Epithelial cell of prostate (primary cell): ENCODE measurements at regions not wholly inside any gene's neighbourhood (a gene's known extent, or its start where the extent isn't known, plus 50 kb on each side); places are given as distances from the start of the nearest gene placed in this dataset.

Experiments used
- DNase-seq: peaks from one replicate; pipeline ENCODE4 v3.0.0-alpha.2; 2011; ENCODE audit warnings: low read depth, low spot score
- H3K27ac ChIP-seq: fragments of 450-650 bp; 2 replicates; pipeline ENCODE4 v1.5.1; 2017; ENCODE audit warnings: mild to moderate bottlenecking

DNA sequence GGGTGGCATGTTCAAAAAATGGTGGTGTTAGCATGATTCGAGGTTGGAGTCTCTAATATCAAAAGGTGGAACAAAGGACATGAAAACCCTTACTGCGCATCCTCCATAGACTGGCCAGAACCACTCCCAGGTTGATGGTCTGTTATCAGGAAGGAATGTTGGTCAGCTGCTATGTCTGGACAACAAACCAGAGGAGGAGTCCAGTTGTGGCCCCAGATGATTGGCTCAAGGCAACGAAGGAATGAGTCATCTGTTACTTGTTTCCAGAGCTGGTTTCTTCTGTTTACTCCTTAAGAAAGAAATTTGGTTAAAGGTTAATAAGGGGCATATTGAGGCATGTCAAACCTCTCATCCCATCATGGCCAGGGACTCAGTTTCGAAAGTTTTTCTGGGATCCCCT lies 56.8 kb upstream of the GRIA4 start:
- DNase-seq, result no peak
- H3K27ac ChIP-seq, result no peak overlapping the region

DNA sequence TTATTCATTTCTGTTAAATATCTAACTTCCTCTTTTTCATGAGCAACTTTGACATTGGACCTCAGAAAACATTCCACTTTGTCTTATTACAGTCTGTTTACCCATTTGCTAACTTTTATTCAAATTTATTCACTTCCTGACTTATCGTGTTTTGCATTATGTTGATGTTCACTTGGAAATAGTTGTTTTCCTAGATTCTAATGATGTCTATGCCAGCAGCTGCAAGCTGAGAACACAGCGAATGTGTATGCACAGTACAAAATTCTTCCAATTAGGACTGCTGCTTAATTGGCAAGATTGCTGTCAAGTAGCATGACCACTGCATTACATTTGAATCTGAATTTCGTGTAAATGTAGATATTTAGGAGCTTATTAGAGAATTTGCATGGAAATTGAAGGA lies 61.5 kb upstream of the GRIA4 start:
- no peak overlapping the region for H3K27ac ChIP-seq
- no peak for DNase-seq

DNA sequence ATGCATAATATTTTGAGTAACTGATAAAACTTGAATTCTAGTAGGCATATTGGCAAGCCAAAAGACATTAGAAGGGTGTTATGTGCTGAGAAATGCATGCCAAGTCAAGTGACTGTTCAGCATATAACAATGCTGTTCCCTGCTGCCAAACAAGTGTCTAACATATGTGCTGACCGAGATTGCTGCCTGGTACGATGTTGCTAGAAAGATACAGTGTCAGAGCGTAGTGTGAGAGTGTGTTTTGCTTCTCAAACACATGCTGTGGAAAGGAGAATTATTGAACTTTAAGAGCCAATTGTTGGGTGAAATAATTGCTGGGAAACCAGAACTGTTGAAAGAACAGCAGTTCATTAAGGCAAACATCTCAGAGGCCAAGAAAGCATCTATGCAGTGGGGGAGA lies 71.3 kb upstream of the GRIA4 start:
- no peak overlapping the region for H3K27ac ChIP-seq
- no peak for DNase-seq

DNA sequence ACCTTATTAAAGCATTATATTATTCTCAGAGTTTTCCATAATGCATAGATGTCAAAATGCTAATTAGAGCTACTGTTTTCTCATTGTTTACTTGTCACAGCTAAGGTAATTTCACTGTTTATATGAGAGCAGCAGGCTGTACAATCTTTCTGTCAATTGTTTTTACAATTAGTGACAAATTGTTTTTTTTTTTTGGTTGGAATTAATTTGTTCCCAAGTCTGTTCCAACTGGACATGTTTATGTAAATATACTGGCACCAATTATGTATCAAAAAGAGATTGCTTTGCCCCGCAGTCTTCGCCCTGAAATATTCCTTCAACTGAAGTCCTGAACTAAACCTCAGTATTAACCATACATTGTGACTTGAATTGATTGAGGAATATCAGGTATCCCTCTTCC lies 72.3 kb upstream of the GRIA4 start:
- no peak for DNase-seq
- no peak overlapping the region for H3K27ac ChIP-seq

DNA sequence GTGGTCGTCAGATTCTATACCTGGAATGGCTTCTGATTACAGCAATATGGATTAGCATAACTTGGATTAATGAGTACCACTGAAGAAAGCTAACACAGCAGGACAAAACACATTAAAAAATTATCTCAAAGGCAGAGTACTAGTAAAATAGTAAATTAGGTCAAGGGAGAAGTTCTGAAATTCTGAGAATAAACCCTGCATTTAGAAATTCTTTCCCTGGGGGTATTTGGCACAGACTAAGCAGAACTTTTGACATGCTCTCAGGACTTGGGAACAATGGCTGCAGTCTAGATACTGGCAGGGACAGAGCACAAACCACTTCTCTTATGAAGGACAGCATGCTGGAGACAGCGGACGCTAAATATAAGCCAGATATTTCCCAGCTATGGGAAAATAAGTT lies 85.6 kb upstream of the GRIA4 start:
- no peak overlapping the region for H3K27ac ChIP-seq
- DNase-seq, result no peak

DNA sequence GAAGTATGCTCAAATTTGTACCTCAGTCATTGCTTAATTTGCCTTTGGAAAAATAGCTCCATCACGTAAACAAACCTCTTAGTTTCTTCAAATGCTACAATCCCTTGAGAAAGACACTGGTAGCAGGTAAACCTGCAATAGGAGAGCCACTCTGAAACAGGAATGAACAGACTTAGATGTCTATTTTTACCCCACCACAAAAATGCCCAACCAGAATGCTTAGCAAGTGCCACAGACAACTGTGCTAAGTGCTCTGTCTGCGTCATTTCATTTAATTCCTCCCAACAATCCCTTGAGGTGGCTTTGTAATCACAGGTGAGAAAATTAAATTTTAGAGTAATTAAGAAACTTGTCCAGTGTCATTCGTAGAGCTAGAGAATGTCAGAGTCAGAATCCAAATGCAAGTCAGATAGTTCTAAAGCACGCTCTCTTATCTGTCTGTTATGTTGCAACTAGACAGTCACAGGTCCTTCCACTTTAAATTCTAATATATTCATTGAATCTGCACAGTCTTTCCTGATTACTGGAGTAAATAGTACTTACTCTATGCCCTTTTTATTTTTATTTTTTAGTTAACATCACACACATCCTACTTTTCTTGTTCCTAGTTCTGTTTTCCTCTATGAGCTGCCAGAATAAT lies 89.0 kb upstream of the GRIA4 start:
- DNase-seq, result no peak
- no peak overlapping the region for H3K27ac ChIP-seq

DNA sequence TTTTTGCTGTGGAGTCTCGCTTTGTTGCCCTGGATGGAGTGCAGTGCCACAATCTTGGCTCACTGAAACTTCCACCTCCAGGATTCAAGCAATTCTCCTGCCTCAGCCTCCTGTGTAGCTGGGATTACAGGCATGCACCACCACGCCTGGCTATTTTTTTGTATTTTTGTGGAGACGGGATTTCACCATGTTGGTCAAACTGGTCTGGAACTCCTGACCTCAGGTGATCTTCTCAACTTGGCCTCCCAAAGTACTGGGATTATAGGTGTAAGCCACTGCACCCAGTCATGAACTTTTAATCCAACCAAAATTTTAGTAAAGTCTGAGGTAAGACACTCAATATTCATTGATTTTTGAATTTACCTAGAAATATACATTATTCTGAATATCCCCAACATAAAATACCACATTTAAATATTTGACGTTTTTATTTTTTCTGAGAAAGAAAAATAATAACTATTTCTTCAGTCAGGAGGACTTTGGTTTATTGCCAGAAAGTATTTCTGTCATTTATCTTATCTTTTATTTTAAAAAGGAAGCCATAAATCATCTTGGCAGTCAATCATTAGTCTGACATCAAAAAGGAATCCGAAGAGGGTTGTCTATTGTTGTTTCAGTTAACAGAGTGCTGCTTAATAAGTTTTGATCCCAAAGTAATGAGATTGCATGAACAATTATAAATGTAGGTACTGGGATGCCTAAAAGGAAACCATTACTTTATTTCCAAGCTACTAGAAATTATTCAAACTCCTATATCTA lies 102.2 kb upstream of the GRIA4 start:
- DNase-seq, result no peak

DNA sequence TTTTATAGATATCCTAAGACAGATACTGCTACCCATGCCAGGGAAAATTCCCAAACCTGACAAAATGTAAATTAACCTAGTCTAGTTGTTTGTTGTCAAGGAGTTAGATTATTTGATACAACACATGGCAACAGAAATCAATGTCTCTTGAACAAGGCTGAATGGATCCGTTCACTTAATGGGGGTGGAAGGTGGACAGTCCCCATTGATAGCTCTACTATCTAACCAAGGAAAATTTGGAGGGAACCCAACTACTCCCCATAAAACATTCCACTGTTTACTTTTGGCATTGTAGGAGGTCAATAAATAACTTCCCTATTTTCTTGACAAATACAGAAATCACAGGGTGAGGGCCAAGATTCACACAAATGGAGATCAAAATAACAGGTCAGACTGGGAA lies 117.9 kb upstream of the GRIA4 start:
- DNase-seq, result no peak
- no peak overlapping the region for H3K27ac ChIP-seq

More for the DNA sequence above, 102.2 kb upstream of the GRIA4 start:
- H3K27ac ChIP-seq, result no peak overlapping the region

DNA sequence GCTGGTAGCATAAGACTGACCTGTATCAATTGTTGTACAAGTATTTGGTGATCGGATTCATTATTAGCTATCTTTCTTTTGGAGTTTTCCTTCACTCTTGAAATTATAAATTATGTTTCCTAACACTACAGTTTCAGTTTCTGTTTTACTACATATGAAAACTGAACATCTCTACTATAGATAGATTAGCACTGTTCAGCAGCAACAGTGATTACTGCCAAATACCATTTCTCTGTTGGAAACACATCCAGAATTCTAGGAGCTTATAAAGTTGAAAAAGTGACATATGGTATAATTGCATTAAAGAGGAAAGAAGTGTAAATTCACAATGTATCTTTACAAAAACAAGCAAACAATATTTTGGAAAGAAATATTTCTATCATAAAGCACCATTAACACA lies 118.5 kb upstream of the GRIA4 start:
- H3K27ac ChIP-seq, result no peak overlapping the region
- DNase-seq, result no peak

DNA sequence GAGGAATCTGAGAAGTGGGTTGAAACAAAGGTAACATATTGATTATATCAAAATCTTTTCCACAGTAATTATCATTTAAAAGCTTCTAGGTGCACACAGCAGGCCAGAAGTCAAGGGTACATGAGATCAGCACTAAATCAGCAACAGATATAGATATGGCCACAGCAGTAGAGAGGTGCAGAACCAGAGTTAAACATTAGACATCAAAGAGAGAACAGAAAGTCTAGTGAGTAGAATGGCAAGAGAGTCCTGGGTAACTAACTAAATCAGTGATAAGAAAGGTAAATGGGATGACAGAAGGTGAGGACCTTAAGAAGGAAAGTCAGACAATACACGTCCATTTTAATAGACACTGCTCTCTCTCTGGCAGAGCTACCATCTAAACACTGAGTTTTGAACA lies 119.5 kb upstream of the GRIA4 start:
- H3K27ac ChIP-seq, result no peak overlapping the region
- no peak for DNase-seq

DNA sequence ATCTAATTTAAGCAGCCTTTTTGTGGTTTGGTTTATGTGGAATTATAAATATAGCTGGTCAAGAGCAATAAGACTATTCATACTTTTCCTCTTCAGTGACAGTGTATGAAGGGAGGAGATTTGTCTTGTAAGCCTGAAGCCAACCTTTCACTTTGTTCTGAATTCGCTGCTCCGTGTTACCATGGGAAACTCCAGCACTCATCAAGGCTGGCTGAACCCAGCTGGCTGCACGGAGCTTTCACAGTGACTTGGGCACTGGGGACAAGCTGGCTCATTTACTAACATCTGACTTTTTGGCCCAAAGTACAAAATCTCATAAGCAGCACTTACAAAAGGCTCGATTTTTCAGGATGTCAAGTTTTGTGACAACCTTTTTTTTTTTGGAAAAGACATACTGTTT lies 120.4 kb upstream of the GRIA4 start:
- no peak for DNase-seq
- H3K27ac ChIP-seq, result no peak overlapping the region

DNA sequence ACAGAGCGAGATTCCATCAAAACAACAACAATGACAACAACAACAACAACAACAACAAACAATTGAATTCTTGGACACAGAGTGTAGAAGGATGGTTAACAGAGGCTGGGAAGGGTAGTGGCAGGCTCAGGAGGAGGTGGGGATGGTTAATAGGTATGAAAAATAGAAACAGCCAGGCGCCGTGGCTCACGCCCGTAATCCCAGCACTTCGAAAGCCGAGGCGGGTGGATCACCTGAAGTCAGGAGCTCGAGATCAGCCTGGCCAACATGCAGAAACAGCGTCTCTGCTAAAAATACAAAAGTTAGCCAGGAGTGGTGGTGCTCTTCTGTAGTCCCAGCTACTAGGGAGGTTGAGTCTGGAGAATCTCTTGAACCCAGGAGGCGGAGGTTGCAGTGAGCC lies 122.9 kb upstream of the GRIA4 start:
- no peak for DNase-seq
- H3K27ac ChIP-seq, result no peak overlapping the region

DNA sequence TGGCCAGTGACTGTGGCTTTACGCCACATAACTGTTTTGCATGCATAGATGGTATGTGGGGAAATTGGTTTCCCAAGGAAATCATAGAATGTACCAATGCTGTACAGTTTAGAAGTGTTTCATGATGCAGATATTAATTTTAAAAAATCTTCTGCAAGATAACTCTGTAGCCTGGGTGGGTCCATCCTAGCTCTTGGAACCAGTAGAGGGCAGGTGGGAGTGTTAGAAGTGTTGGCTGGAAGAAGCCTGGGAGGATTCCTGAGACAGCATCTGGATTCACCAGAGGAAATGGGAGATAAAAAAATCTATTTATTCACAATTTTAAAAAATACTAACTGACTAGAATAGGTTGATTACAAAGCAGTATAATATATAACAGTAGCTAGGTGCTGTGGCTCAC lies 139.9 kb upstream of the GRIA4 start:
- no peak for DNase-seq
- H3K27ac ChIP-seq, result no peak overlapping the region

DNA sequence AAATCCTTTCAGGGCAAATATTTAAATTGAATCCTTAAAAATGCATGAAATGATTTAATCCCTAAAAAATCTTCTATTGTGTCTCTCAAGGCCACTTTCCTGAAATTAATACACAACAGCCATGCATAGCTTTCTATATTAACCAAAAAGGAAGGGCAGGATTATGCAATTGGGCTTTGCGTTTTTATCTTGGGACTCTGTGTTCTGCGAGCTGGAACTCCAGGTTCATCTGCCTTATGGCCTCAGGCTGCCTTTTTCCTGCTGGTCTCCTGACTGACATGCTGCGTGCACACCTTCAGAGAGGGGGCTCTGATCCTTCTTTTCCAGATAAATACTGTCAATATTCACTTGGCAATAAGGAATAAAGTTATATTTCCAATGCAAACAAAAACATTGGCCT lies 141.7 kb upstream of the GRIA4 start:
- DNase-seq, result no peak
- no peak overlapping the region for H3K27ac ChIP-seq

DNA sequence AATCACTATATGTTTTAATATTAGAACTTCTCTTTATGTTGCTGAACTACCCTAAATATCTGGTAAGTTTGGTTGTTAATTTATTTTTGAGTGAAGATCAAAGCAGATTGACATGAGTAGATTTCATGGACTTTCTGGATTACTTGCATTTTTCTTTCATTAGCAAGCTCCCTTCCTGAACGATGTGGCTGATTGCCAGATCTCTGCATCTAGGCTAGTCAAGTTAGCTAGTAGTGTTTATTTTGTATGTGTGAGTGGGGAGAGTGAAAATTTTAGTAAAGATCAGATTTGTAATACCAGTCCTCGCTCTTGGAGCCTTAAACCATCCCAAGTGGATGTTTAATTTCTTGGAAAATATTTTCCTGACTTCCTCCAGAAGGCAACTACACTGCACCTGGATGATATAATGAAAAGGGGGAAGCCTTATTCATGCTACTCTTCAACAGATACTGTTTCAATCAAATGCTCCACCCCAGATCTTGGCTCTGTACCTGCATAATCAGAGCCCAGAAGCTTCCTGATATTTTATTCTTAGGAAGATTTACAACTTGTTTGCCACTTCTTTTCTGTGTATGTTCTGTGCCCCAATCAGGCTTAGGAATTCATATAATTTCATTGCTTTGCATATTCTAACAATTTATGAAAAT lies 143.2 kb upstream of the GRIA4 start:
- no peak overlapping the region for H3K27ac ChIP-seq
- peak; percentile 18 for DNase-seq

DNA sequence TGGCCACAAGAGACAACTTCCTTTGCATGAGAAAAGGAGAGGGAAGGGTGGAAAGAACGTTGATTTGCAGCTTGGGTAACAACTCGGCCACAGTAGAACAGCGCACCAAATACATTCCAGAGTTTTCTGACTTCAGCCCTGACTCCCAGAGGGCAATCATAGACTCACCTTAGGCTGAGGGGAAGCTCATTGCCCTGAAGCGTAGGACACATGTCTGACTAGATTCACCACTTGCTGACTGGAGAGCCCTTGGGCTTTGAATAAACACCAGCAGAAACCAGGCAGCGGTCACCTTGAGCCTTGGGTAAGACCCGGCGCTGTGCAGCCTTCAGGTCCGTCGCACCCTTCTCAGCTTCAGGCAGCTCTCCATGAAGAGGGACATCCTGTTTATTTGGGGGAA lies 151.8 kb upstream of the GRIA4 start:
- H3K27ac ChIP-seq, result no peak overlapping the region
- DNase-seq, result no peak

DNA sequence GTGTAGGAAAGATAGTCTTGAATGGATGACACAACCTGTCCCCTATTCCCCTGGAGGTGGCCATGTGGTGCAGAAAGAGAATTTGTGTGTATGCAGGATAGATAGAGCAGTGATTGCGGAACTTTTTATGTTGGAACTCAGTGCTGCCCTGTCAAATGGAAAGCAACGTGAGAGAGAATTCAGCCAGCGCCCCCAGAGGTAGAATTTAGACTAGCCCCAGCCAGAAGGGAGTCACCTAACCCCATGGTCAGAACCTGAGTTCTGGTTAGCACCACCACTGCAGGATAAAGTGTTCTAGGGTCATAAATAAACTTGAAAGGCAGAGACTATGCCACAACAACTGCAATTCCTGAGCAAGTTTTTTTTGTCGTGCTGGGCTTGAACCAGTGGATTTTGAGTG lies 152.9 kb upstream of the GRIA4 start:
- no peak for DNase-seq
- no peak overlapping the region for H3K27ac ChIP-seq

DNA sequence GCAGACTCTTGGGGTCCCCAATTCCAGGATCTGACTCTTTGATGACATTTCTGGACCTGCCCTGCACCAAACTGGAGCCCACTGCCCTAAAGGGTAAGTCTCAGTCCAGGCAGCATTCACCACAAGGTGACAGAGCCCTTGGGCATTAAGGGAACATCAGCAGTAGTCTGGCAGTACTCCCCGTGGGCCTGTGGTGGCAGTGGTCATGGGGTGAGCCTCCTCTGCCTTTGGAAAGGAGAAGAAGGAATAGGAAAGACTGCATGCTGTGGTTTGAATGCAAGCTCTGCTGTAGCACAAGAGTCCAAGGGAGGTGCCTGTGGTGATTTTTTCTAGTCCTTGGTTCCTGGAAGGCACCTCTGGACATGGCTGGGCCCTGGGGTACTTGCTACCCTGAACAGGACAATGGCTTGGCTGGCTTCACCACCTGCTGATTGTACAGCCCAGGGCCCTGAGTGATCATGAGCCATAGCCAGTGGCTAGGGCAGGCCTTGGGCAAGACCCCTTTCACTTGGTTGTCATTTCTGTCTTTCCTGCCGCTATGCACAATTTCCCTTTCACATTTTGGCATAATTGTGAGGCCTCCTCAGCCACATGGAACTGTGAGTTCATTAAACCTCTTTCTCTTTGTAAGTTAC lies 160.7 kb upstream of the GRIA4 start:
- DNase-seq, result no peak
- no peak overlapping the region for H3K27ac ChIP-seq

DNA sequence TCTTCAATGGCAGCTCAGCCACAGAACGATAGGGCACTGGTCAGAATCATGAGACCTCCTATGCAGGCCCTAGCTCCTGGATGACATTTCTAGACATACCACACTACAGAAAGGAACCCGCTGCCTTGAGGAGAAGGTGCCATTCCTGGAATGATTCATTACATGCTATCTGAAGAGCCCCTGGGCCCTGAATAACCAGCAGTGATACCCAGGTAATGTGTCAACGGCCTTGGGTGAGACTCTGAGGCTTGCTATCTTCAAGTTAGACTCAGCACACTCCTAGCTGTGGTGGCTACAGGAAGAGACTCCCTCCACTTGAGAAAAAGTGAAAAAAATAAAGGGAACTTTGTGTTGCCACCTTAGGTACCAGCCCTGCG lies 161.2 kb upstream of the GRIA4 start:
- DNase-seq, result no peak
- no peak overlapping the region for H3K27ac ChIP-seq

DNA sequence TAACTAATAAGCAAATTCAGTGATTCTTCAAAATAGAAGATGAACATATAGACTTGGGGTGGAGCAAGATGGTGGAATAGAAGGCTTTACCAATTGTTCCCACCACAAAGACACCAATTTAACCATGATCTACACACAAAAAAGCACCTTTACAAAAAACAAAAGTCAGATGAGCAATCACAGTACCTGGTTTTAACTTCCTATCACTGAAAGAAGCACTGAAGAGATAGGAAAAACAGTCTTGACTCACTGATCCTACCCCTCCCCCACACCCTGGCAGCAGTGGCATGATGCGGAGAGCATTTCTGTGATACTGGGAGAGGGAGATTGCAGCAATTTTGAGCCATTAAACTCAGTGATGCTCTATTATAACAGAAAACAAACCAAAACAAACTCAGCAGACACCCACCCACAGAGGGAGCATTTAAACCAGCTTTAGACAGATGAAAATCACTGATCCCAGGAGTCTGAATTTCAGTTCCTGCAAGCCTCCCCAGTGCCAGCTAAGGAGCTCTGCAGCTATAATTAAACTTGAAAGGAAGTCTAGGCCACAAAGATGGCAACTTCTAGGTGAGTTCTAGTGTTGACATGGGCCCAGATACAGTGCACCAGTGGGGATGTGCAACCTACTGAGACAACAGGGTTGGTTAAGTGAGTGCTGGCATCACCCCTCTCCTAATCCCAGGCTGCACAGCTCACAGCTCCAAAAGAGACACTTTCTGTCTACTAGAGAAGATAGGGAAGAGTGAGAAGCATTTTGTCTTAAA lies 161.8 kb upstream of the GRIA4 start:
- no peak overlapping the region for H3K27ac ChIP-seq
- no peak for DNase-seq

DNA sequence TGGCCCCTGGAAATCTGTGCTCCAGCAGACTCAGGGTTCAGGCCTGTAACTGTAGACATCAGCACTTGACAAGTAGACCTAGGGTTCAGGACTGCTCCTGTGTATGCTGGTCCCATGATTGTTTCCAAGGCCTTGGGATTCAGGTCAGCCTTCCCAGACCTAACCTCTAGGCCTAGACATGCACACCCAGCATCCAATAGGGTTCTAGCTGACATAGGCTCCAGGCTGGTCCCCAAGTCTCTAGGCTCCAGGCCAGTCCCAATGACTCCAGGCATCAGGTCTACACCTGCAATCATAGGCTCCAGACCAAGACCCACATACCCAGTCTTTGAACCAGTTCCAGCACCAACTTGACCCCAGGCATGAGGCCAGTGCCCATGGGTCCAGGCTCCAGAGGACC lies 166.2 kb upstream of the GRIA4 start:
- DNase-seq, result no peak

More for the DNA sequence above, 166.2 kb upstream of the GRIA4 start:
- no peak overlapping the region for H3K27ac ChIP-seq
